Activated CD4-positive, alpha-beta T cell treated with anti-CD3 and anti-CD28 coated beads, Interleukin-2, amount 50 U/mL, for 16 hours (primary cell): ENCODE measurements at regions not wholly inside any gene's neighbourhood (a gene's known extent, or its start where the extent isn't known, plus 50 kb on each side); places are given as distances from the start of the nearest gene placed in this dataset.
"Not testable (repeated sequence)": the region's sequence is repeated elsewhere in the genome, so short reads cannot be mapped to it uniquely, and the experiment has no call there.

Source experiments
- DNase-seq: peaks from one replicate; pipeline ENCODE4 v3.0.0-alpha.2; 2020

DNA sequence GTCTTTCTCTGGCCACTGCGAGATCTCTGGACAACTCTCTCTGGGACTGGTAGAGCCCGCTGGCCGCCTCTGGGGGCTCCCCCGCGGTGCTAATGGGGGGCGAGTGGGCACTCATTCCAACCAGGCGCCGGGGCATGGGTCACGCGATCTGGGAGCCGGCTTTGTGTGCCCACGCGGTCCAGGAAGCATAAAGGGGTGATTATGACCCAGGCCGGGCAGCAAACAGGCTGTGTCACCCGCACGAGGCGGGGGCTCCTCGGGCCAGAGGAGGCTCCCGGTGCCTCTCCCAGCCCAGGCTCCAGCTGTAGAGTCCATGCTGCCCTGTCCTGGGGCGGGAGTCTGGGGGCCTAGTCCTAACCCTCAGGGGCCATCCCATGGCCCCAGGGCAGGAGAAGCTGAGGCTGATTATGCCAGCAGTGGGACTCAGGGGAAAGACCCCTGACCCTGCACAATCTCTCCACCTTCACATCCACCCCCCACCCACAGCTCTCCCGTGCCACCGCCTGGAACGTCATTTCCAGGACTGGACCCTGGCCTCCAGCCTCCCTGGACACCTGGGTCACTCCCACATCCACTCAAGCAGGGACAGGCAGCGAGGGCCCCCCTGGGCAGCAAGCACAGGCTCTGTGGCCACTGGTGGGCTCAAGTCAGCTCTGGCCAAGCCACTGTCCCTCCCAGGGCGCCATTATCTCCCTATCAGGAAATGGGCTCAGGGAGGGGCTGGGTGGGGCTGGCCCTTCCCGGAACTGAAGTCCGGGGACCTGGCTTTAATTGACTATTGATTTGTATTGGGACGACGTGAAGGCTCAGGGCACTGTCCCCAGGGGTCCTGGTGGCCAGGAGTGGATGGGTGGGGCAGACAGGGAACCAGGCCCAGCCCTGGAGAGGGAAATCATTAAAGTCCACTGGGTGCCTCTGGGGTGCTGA is 50.0 kb downstream of the PTPRS start:
- no peak for DNase-seq

DNA sequence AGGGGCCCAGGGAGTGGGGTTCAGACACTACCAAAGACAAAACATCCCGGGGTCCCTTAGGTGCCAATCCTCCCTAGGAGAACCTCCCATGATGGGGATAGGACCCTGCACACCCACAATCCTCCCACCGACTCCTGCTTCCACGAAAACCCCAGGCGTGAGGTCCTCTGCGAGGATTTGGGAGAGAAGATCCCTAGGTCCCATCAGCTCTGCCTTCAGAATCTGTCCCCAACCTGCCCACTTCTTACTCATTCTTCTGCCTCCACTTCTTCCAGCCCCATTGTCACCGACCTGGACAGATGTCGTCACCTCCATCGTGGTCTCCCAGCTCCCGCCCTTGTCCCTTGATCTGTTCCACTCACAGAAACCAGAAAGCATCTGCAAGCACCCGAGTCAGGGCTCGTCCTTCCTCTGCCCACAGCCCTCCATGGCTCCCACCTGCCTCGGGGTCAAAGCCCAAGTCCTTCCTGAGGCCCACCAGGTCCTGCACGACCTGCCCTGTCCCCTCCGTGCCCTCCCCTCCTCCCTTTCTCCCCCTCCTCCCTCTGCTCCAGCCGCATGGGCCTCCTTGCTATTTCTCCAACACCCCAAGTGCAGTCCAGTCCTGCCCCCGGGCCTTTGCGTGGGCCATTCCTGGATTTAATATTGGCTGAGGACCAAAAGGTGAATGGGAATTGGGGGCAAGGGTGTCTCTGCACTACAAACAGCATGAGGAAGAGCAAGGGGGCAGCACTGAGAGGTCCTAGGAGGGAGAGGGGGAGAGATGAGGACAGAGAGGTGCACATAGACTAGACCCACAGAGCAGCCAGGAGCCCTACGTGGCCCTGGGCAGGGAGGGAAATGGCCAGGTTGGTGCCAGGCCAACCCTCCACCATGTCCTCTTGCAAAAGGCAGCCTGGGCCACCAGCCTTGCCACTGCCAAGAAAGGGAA is 51.3 kb downstream of the PTPRS start:
- no peak for DNase-seq

DNA sequence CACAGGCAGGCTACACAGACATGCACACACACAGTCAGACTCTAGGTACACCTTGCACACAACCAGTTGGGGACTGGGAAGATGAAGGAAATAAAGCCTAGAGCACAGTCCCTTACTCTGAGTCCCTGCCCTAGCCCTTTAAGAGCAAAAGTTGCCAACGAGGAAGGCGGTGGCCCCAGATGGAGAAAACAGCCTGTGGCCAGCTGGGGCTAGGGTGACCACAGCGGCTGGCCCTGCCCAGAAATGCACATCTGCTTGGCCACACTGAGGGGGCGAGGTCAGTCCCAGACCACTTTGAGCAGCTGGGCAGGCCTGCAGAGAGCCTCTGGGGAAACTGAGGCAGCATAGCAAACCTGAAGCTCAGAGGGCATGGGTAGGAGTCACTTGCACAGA is 52.3 kb downstream of the PTPRS start:
- no peak for DNase-seq

DNA sequence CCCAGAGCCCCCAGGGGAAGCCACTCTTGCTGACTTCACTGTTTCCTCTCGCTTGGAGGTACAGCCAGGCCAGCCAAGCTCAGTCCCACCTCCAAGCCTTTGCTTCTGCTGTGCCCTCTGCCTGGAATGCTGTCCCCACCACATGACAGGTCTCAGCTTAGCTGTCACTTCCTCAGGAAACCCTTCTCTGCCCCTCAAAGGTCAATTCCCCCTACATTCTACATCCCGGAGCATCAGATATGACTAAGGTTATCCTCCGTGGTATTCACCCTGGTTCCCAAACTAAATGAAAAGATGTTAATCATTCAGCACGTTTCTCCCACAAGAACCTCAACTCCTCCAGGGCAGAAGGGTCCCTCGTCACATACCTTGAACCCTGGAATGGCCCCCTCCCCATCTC is 53.5 kb downstream of the PTPRS start:
- no peak for DNase-seq

DNA sequence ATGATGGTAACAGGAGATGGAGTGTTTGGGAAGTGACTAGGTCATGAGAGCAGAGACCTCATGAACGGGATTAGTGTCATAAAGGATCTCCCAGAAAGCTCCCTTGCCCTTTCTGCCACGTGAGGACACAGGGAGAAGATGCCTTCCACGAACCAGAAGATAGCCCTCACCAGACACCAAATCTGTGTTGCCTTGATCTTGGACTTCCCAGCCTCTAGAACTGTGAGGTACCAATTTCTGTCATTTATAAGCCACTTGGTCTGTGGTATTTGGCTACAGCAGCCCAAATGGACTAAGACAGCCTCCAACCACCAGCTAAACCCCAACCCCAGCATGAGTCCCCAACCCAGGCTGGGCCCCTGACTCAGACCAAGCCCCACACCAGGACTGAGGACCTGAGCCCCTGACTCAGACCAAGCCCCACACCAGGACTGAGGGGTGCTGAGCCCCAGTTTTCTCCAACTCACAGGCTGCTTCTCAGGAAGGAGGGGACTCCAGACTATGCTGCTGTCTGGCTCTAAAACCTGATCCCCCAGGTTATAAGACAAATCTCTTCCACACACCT is 54.1 kb downstream of the PTPRS start:
- no peak for DNase-seq

DNA sequence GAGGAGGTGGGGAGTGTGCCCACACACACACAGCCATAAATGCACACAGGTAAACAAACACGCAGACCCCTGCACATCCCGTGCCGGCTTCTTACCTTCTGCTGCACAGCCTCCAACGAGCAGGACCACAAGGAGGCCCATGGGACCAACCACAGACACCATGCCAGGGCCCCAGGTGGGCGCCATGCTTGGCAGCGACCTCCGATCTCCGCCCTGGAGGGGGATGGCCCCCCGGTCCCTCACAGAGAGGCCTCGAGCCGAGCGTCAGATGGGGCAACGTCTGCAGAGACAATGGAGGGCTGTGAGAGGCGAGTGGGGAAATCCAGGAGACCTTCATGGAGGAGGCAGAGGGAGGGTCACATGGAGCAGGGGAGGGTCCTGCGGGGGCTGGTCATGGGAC is 54.7 kb downstream of the PTPRS start:
- DNase-seq, result no peak

DNA sequence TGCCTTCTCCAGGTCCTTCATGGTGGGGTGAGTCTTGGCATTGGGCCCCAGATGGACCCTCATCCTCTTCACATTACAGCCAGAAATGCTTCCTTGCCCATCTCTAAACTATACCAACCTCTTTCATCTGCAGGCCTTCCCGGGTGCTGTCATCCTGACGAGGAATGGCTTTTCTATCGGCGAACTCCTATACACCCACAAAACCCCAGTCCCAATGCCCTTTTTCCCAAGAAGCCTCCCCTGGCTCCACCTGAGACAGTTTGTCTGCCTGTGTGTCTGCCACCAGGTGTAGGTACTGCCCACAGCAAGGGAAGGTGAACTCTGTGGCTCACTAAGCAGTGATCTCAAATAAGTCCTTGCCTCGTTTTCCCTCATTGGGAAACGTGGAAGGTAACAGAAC is 55.3 kb downstream of the PTPRS start:
- DNase-seq, result no peak

DNA sequence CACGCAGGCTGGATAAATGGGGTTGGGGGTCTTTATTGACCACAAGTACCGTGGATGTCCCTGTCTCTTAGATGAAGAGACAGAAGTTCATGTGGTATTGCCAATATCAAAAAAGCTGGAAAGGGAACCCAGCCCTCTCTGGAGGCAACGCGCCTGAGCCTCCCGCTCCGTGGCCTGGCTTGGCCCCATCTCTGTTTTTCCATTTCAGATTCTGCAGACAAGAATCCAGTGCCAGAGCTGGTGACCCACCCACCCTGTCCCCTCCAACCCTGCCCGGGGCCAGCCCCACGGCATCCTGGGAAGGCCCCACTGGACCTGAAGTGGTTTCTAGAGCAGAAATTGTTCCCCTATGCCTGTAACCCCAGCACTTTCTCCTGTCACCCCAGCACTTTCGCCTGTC is 57.7 kb downstream of the PTPRS start:
- DNase-seq, result no peak

DNA sequence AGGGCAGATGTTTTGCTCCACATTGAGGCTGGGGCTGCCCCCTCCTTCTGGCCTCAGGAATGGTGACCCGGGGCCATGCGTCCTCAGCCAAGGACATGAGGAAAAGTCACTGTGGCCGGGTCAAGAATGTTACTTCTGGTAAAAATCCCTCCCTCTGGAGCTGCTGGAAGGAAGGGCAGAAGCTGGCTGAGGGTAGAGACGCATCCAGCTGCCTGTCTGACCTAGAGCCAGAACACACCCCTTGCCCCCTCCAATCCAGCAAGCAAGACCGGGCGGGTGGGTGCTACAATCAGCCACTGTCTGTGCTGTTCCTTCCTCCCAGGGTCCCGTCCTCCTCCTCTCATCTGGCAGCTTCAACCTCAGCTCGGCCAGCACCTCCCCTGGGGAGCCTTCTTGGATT is 59.0 kb downstream of the PTPRS start:
- no peak for DNase-seq

DNA sequence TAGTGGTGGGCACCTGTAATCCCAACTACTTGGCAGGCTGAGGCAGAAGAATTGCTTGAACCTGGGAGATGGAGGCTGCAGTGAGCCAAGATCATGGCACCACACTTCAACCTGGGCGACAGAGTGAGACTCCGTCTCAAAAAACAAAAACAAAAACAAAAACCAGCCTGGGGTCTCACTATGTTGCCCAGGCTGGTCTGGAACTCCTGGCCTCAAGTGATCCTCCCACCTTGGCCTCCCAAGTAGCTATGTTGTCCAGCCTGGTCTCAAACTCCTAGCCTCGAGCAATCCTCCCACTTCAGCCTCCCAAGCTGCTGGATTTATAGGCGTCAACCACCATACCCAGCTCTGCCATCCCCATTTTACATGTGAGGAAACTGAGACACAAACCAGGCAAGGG is 64.9 kb downstream of the PTPRS start:
- DNase-seq, result not testable (repeated sequence)

DNA sequence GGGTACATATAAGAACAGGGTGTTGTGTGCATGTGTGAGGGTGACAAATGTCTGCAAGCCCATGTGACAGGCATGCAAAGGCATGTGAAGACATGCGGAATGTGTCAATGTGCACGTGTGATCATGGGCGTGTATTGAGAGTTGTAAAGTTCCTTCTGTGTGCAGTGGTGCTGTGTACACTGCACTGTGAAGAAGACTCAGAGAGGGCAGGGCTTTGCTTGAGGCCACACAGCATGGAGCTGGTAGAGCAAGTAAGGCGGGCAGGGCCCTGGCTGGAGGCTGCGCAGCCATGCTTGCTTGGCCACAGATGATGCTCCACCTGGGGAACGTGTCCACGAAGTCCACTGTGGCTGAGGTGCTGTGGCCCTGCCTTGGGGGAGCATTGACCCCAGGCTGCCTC is 66.8 kb downstream of the PTPRS start:
- DNase-seq, result no peak

DNA sequence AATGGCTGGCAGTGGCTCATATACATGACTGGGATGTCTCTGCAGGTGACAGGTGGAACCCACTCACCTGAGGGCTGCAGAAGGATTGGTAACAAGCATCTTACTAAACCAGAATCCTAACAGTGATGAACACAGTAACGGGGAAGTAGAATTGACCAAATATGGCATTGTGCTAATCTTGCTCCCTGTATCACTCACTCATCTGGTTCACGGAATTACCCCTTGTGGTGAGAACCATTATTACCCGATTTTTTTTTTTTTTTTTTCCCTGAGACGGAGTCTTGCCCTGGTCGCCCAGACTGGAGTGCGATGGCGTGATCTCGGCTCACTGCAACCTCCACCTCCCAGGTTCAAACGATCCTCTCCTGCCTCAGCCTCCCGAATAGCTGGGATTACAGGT is 69.5 kb downstream of the PTPRS start:
- no peak for DNase-seq

DNA sequence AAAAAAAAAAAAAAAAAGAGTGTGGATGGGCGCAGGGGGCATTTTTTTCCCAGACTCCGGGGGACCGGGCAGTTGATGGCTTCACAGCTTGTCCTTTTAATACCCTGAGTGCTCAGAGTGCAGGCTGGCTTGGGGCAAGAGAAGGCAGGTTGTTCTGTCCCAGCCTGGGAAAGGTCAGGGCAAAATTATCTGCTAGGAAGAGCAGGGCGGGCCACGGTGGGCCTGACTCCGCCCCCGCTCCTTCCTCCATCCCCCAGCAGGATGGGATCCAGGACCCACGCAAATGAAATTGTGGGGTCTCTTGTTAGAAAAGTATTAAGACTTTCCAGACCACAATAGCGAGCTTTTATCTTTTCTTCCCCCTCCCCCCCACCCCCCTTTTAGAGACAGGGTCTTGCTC is 70.7 kb downstream of the PTPRS start:
- no peak for DNase-seq

DNA sequence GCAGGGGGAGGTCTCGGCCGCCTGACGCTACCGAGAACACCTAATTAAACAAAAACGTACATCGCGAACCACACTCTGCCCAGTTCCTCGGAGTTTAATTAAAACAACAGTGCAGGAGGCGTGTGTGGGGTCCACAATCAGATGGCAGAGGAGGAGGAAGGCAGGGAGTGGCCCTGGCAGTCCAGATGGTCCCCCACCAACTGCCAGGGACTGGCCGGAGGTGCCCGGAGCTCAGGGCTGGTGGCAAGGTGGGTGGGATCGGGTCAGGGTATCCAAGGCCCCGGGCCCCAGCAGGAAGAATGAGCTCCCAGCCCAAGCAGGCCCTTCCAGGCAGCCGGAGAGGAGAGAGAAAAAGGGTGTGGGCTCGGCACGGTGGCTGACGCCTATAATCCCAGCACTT is 71.3 kb downstream of the PTPRS start:
- DNase-seq, result no peak

DNA sequence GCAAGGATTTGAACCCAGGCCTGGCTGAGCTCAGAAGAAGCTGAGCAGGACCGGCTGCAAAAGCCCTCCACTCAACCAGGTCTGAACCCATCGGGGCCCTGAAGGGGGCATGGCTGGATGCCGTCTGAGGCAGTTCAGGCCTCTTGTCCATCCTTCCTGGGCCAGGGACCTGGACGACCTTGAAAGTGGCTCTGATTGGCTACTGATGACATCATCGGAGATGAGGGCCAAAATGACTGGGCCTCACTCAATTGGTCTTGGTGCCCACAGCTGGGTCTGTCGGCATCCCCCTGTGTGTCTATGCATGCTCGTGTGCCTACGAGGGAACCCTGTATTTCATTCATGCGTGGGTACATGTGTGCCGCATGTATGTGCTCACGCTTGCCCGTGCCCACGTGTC is 71.8 kb downstream of the PTPRS start:
- no peak for DNase-seq

DNA sequence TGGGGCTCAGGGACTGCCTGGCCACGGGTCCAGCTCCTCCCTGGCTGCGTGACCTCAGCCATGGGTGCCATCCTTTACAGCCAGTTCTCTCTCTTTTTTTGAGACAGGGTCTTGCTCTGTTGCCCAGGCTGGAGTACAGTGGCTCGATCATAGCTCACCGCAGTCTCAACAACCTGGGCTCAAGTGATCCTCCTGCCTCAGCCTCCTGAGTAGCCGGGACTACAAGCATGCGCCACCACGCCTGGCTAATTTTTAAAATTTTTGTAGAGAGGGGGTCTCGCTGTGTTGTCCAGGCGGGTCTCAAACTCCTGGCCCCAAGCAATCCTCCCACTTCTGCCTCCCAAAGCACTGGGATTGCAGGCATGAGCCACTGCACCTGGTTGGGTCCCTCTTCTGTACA is 75.4 kb downstream of the PTPRS start:
- no peak for DNase-seq

DNA sequence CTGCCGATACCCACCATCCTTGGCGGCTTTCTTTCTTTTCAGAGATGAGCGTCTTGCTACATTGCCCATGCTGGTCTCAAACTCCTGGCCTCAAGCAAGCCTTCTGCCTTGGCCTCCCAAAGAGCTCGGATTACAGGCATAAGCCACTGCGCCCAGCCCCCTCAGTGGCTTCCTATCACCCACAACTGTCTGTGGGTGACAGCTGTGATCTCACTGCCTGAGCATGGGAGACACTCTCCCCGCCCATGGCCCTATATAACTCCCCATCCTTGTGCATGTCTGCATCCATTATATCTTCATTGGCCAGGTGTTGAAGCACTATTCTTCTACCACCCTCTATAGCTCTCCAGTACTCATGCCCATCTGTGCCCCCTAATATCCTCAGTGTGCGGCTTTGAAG is 76.2 kb downstream of the PTPRS start:
- DNase-seq, result no peak

DNA sequence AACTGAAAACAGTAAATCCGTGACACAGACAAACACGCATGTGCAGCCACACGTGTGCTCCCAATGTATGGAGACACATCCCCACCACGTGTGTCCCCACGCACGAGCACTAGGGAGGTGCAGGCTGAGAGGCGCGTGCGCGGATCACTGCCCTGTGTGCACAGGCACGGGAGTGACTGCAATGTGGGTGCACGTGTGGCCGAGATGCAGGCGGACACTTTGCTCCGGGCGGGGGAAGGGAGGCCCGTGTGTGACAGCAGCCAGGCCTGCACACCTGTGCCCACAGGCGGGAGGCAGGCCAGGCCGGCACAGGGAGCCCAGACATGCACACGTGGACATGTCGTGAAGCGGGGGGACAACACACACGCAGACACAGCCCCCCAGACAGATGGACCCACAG is 77.0 kb downstream of the PTPRS start:
- DNase-seq, result no peak

DNA sequence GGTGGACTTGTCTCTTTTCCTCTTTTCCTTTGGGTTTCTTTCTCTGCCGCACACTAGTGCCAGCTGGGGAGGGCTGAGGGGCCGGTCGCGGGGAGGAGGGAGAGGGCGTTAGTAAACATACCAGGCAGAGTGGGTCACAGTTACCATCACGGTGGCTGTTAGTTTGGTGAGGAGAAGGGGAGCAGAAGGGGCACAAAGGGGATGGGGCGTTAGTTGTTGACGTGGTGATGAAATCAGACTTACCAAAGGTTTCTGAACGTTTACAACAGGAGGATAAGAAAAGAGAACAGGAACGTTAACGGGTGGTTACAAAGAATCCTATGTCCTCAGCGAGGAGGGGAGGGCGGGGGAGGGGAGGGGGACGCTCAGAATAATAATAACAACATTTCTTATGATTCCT is 77.9 kb downstream of the PTPRS start:
- no peak for DNase-seq

DNA sequence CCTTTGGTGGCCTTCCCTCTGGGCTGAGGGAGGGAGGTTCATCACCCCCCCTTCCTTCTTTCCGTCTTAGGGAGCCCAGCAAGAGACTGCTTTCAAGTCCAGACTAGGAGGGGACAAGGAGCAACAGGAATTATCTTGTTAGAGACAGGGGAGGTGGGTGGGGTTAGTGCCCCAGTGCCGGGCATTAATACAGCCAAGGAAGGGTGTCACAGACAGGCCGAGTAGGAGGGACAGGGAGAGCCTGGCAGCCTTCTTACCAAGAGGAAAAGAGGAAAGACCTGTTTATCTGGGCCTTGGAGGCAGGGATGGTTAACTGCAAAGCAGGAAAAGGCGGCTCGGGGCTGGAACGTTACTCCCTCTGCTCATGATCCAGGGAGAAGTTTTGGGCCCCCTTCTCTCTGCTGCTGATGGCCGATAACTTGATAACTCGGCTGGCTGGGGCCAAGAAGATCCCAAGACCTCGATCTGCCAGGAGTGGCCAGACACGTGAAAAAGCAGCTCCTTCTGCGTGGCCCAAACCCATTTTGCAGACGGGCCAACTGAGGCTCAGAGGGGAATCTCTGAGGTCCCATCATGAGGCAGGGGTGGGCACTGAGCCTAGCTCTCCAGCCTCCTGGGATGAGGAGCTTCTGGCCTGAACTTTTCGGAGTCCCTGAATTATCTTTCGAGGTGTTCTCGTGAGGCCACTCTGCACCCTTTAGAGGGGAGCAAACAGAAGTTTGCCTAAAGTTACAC is 79.3 kb downstream of the PTPRS start:
- no peak for DNase-seq

DNA sequence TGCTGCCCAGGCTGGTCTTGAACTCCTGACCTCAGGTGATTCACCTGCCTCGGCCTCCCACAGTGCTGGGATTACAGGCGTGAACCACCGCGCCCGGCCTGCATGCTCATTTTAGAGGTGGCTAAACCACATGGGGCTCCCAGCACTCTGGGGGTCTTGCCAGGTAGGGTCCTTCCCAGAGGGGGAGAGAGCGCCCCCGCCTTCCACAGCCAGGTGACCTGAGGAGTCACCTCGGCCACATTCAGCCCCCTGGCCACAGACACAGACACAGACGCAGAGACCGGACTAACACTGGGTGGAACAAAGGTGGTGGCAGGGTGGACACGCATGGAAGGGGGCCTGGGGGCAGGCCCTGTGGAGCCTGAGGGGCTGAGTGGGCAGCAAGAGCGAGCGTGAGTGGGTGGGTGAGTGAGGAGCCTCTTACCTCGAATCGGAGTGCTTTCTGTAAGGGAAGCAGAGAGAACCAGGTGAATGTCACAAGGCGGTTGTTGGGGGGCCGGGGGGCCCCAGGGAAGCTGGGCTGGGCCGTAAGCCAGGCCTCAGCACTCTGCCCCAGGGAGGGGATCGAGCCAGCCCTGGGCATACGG is 80.1 kb downstream of the PTPRS start:
- DNase-seq, result no peak

DNA sequence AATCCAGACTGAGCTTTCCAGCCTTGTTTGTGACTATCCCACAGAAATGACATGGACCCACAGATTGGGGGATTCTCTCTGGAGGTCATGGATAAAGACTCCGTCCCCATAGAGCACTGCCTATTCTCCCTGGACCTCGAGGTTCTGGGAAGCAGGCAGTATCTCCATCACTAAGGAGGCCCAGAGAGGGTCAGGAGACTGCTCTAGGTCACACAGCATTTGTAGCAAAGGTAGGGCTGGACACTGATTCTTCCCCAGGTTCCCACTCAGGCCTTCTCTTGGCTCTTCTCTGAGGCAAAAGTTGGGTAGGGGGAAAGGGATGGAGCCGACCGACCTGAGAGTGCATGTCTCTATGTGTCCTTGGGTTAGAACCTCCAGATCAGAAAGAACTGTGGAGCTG is 80.9 kb downstream of the PTPRS start:
- DNase-seq, result no peak
